ENCODE measurements at regions not wholly inside any gene's neighbourhood (a gene's known extent, or its start where the extent isn't known, plus 50 kb on each side); places are given as distances from the start of the nearest gene placed in this dataset.

- TF ChIP-seq EZH2 (IDR thresholded peaks at IDR 0.05; ENCODE audit: low read length, missing control alignments) = no peak
- no peak for TF ChIP-seq CTCF (conservative IDR thresholded peaks at IDR 0.05 in 1 of 2, IDR thresholded peaks at IDR 0.05 in 1 of 2; ENCODE audit: low read depth in 1 of 2, low read length in 2 of 2)
- Histone ChIP-seq H3K9me3 (ENCODE audit: control insufficient read depth, insufficient read depth, low read depth, low read length) (no peaks in the 10 kb centered on the region), H3K36me3 (ENCODE audit: control insufficient read depth, insufficient read depth, low read length) (no peaks in the 10 kb centered on the region), H3K27me3 (ENCODE audit: control insufficient read depth, insufficient read depth, low read length) (no peaks in the 10 kb centered on the region), H3K4me3 (replicated peaks in 1 of 4; ENCODE audit: control extremely low read depth in 1 of 4, insufficient read depth in 1 of 4, low read depth in 3 of 4, low read length in 4 of 4) (no peak overlapping the region), H4K20me1 (ENCODE audit: control insufficient read depth, extremely low read depth, insufficient read depth, low read length) (no peaks in the 10 kb centered on the region), H3K27ac (ENCODE audit: insufficient read depth, low read length) (no peak overlapping the region), H2AFZ (ENCODE audit: low read length) (no peak overlapping the region), H3K4me2 (ENCODE audit: extremely low read depth, insufficient read depth, low read length) (no peak overlapping the region), H3K79me2 (ENCODE audit: control insufficient read depth, insufficient read depth, low read length) (no peaks in the 10 kb centered on the region), H3K9ac (ENCODE audit: insufficient read depth, low read length) (no peak overlapping the region), H3K4me1 (ENCODE audit: control insufficient read depth, extremely low read depth, insufficient read depth, low read length) (no peaks in the 10 kb centered on the region)
- DNase-seq (ENCODE audit: low read depth in 2 of 2) = no peak
These were observed 221.8 kb upstream of the CDH5 start for GRCh38 chr16:66144641-66145040.

- Histone ChIP-seq H3K27ac (ENCODE audit: insufficient read depth, low read length) (no peak overlapping the region), H2AFZ (ENCODE audit: low read length) (no peak overlapping the region), H3K4me2 (ENCODE audit: extremely low read depth, insufficient read depth, low read length) (no peak overlapping the region), H3K9ac (ENCODE audit: insufficient read depth, low read length) (no peak overlapping the region), H3K79me2 (ENCODE audit: control insufficient read depth, insufficient read depth, low read length) (no peaks in the 10 kb centered on the region), H3K4me1 (ENCODE audit: control insufficient read depth, extremely low read depth, insufficient read depth, low read length) (no peaks in the 10 kb centered on the region), H4K20me1 (ENCODE audit: control insufficient read depth, extremely low read depth, insufficient read depth, low read length) (no peaks in the 10 kb centered on the region), H3K9me3 (ENCODE audit: control insufficient read depth, insufficient read depth, low read depth, low read length) (no peaks in the 10 kb centered on the region), H3K4me3 (replicated peaks in 1 of 4; ENCODE audit: control extremely low read depth in 1 of 4, insufficient read depth in 1 of 4, low read depth in 3 of 4, low read length in 4 of 4) (no peak overlapping the region), H3K27me3 (ENCODE audit: control insufficient read depth, insufficient read depth, low read length) (no peaks in the 10 kb centered on the region), H3K36me3 (ENCODE audit: control insufficient read depth, insufficient read depth, low read length) (no peaks in the 10 kb centered on the region)
- no peak for DNase-seq (ENCODE audit: low read depth in 2 of 2)
- TF ChIP-seq CTCF (conservative IDR thresholded peaks at IDR 0.05 in 1 of 2, IDR thresholded peaks at IDR 0.05 in 1 of 2; ENCODE audit: low read depth in 1 of 2, low read length in 2 of 2) = no peak
- TF ChIP-seq EZH2 (IDR thresholded peaks at IDR 0.05; ENCODE audit: low read length, missing control alignments) = no peak
These were observed 223.1 kb upstream of the CDH5 start for GRCh38 chr16:66143415-66143814.

- Histone ChIP-seq H3K4me1 (ENCODE audit: control insufficient read depth, extremely low read depth, insufficient read depth, low read length) (no peaks in the 10 kb centered on the region), H4K20me1 (ENCODE audit: control insufficient read depth, extremely low read depth, insufficient read depth, low read length) (no peaks in the 10 kb centered on the region), H3K4me3 (replicated peaks in 1 of 4; ENCODE audit: control extremely low read depth in 1 of 4, insufficient read depth in 1 of 4, low read depth in 3 of 4, low read length in 4 of 4) (no peak overlapping the region), H2AFZ (ENCODE audit: low read length) (no peak overlapping the region), H3K9ac (ENCODE audit: insufficient read depth, low read length) (no peak overlapping the region), H3K36me3 (ENCODE audit: control insufficient read depth, insufficient read depth, low read length) (no peaks in the 10 kb centered on the region), H3K9me3 (ENCODE audit: control insufficient read depth, insufficient read depth, low read depth, low read length) (no peaks in the 10 kb centered on the region), H3K4me2 (ENCODE audit: extremely low read depth, insufficient read depth, low read length) (no peak overlapping the region), H3K27ac (ENCODE audit: insufficient read depth, low read length) (no peak overlapping the region), H3K27me3 (ENCODE audit: control insufficient read depth, insufficient read depth, low read length) (no peaks in the 10 kb centered on the region), H3K79me2 (ENCODE audit: control insufficient read depth, insufficient read depth, low read length) (no peaks in the 10 kb centered on the region)
- DNase-seq (ENCODE audit: low read depth in 2 of 2) = no peak
- TF ChIP-seq CTCF (conservative IDR thresholded peaks at IDR 0.05 in 1 of 2, IDR thresholded peaks at IDR 0.05 in 1 of 2; ENCODE audit: low read depth in 1 of 2, low read length in 2 of 2) = no peak
These were observed 224.6 kb upstream of the CDH5 start for GRCh38 chr16:66141885-66142284.
